ENCODE measurements at regions not wholly inside any gene's neighbourhood (a gene's known extent, or its start where the extent isn't known, plus 50 kb on each side); places are given as distances from the start of the nearest gene placed in this dataset.

DNA sequence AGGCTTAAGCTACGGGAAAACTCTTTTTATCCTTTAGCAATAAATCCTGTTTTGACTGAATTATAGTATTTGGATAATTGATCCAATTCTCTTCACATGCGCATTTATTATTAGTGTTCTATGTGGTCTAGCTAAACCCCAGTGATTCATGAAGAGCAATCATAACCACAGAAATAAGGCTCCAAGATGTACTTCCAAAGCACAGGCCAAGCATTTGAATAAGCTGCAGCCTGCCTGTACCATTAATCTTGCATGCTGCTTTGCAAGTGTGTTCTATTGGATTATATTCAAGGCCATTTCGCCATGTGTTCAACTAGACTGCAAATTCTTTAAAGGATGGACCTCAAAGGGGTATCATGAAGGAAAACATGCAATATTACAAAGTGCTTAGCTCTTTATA lies 385.2 kb upstream of the FAT1 start:
- DNase-seq (ENCODE audit: low read depth) = no peak
- no peak overlapping the region for H3K4me3 ChIP-seq (ENCODE audit: low read depth, low read length)
- TF ChIP-seq, protein P1, sequence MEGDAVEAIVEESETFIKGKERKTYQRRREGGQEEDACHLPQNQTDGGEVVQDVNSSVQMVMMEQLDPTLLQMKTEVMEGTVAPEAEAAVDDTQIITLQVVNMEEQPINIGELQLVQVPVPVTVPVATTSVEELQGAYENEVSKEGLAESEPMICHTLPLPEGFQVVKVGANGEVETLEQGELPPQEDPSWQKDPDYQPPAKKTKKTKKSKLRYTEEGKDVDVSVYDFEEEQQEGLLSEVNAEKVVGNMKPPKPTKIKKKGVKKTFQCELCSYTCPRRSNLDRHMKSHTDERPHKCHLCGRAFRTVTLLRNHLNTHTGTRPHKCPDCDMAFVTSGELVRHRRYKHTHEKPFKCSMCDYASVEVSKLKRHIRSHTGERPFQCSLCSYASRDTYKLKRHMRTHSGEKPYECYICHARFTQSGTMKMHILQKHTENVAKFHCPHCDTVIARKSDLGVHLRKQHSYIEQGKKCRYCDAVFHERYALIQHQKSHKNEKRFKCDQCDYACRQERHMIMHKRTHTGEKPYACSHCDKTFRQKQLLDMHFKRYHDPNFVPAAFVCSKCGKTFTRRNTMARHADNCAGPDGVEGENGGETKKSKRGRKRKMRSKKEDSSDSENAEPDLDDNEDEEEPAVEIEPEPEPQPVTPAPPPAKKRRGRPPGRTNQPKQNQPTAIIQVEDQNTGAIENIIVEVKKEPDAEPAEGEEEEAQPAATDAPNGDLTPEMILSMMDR (IDR thresholded peaks at IDR 0.05; ENCODE audit: insufficient read depth, low read length) = no peak

DNA sequence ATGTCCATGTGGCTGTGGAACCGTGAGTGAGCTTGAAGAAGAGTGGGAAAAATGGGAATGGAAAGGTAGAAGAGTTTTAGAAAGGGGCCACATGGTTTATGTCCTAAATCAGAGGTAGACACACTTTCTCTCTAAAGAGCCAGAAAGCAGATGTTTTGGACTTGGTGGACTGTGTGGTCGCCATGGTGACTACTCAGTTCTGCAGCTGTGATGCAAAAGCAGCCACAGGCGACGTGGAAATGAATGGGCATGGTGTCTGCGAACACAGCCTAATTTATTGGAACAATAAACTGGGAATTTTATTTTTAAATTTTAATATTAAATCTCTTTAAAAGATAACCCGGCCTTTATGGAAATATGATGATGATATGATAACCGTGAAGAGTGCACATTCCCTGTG lies 386.0 kb upstream of the FAT1 start:
- no peak overlapping the region for H3K4me3 ChIP-seq (ENCODE audit: low read depth, low read length)
- TF ChIP-seq, protein P1 (IDR thresholded peaks at IDR 0.05; ENCODE audit: insufficient read depth, low read length) = no peak
- no peak for DNase-seq (ENCODE audit: low read depth)

DNA sequence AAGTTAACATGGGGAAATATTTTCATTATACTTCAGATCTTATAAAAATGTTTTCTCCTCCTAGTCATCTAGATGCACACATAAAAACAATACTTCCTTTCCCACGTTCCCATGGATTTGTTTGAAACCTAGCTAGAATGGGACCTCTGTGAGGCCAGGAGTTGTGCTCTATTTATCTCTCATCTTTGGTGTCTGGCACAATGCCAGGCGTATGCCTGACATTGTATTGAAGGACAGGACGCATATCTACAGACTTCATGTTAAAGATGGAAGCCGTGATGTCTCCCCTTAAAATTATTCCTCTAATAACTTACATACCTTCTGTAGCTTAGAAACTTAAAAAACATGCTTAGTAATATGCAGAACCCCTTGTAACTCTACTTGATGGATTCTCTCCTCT lies 394.5 kb upstream of the FAT1 start:
- TF ChIP-seq, protein P1 (IDR thresholded peaks at IDR 0.05; ENCODE audit: insufficient read depth, low read length) = no peak
- no peak overlapping the region for H3K4me3 ChIP-seq (ENCODE audit: low read depth, low read length)
- no peak for DNase-seq (ENCODE audit: low read depth)

DNA sequence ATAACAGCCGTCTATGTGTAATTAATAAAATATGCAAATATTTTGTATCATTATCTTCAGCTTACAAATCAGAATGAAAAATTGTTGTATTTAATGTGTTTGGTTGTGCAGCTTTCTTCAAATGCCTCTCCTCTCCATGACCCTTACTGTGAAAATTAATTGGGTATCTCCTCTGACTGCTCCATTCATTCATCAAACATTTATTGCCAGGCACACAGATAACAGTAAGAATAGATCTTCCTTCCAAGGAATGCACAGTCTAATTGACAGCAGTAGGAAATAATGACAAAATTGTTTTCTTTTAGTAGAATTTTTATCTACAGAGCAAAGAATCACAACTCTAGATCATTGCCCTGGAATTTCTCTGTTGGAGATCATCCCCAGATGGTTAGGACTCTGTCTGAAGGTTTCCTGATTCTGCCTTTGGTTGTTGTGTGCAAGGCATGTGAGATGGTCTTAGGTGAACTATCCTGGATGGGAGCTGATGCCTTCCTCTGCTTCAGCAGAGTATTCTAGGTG lies 395.0 kb upstream of the FAT1 start:
- no peak for DNase-seq (ENCODE audit: low read depth)
- TF ChIP-seq, protein P1 (IDR thresholded peaks at IDR 0.05; ENCODE audit: insufficient read depth, low read length) = no peak
- H3K4me3 ChIP-seq (ENCODE audit: low read depth, low read length) = no peak overlapping the region

DNA sequence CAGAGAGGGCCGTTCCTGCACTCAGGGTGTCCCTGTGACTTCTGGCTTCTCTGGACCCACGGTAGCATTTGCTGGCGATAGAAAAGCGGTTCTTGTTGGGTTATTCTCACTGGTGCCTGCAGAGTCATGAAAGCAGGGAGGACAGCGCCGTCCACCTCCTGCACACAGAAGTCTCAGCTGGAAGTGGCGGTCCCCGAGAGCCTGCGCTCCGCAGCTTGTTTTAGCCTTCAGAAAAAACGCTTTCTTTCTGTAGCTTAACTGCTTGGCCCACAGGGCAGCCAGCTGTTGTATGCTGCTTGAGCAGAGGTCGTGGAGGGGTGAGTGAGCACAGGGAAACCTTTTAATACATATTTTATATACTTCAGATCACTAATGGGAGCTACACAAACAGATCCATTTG lies 400.7 kb upstream of the FAT1 start:
- TF ChIP-seq, protein P1 (IDR thresholded peaks at IDR 0.05; ENCODE audit: insufficient read depth, low read length) = no peak
- H3K4me3 ChIP-seq (ENCODE audit: low read depth, low read length) = no peak overlapping the region
- no peak for DNase-seq (ENCODE audit: low read depth)

DNA sequence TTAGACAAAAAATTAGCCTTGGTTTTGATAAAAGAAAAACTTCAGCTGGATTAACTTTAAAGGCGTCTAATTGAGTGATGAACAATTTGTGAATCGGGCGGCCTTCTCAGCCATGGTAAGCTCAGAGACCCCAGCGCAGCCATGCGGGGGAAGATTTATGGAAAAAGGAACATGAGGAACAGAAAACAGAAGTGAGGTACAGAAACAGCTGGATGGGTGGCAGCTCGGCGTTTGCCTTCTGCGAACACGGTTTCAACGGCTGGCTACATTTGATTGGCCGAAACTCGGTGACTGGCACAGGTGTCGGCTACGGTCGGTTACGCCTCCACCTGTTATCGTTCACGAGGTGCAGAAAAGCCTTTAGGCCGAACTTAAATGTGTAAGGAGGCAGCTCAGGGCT lies 401.4 kb upstream of the FAT1 start:
- DNase-seq (ENCODE audit: low read depth) = no peak
- TF ChIP-seq, protein P1 (IDR thresholded peaks at IDR 0.05; ENCODE audit: insufficient read depth, low read length) = no peak
- no peak overlapping the region for H3K4me3 ChIP-seq (ENCODE audit: low read depth, low read length)

DNA sequence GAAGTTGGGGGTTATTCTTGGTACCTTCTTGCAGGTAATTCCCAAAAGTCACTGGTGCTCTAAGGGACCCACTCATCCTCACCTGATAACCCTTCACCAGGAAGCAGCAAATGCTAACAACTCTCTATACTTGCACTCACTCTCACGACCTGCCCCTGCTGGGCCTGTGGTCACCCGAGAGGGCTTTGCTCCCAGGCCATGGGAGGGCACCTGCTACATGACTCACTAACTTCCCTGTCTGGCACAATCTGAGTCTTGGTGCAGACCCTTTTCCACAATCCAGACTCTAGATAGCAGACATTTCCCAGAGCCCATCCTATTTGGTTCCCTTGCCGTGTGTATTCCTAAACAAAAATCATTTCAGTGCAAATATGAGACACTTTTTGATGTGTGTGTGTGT lies 403.8 kb upstream of the FAT1 start:
- no peak overlapping the region for H3K4me3 ChIP-seq (ENCODE audit: low read depth, low read length)
- DNase-seq (ENCODE audit: low read depth) = no peak

More for the DNA sequence above, 403.8 kb upstream of the FAT1 start:
- TF ChIP-seq, protein P1 (IDR thresholded peaks at IDR 0.05; ENCODE audit: insufficient read depth, low read length) = no peak
